Endothelial cell of umbilical vein (primary cell): ENCODE measurements at regions not wholly inside any gene's neighbourhood (a gene's known extent, or its start where the extent isn't known, plus 50 kb on each side); places are given as distances from the start of the nearest gene placed in this dataset.

Experiments used
- BruUV-seq: library from RNA; stranded (reverse); fragments of 400-500 nt; replicated peaks from 2 replicates; lab custom pipeline; 2021; lab: Mats Ljungman, UMichigan
- CTCF ChIA-PET: fragments of 300-600, 350-600 bp; sonication (Branson Sonifier 250); formaldehyde crosslinking; loops from one replicate; lab custom pipeline; 2021; ENCODE audit warnings: antibody characterized with exemption, inconsistent platforms; lab: Charles Lee
- POLR2A ChIA-PET: fragments of 300-600, 350-600 bp; sonication (Branson Sonifier 250); formaldehyde crosslinking; loops from one replicate; lab custom pipeline; 2021; ENCODE audit warnings: antibody characterized with exemption, inconsistent platforms; lab: Charles Lee
- DNase-seq: peaks from one replicate; pipeline ENCODE4 v3.0.0-alpha.2; 2011; ENCODE audit warnings: low read depth, low spot score
- FAIRE-seq: peaks from 2 replicates; lab custom pipeline; 2011; peaks lifted over from hg19 to GRCh38; lab: Jason Lieb, UNC
- H2AFZ ChIP-seq: 2 replicates; pipeline ENCODE4 v1.6.0; 2012; ENCODE audit warnings: low read depth, low read length, control low read depth, inconsistent platforms
- H3K27ac ChIP-seq: 2 replicates; pipeline ENCODE4 v1.5.1; 2011; ENCODE audit warnings: low read depth, mild to moderate bottlenecking, control low read depth, low read length, moderate library complexity; ENCODE audit not compliant: insufficient read depth
- H3K27me3 ChIP-seq, 2 experiments: 2 replicates each; pipeline versions ENCODE4 v1.6.0 to v1.6.1; 2011; ENCODE audit warnings: low read length in 2 of 2, mixed read lengths in 1 of 2; ENCODE audit not compliant: control insufficient read depth in 2 of 2, insufficient read depth in 2 of 2
- H3K36me3 ChIP-seq, 2 experiments: 2 replicates in 1 of 2; 3 replicates in 1 of 2; pipeline ENCODE4 v1.5.1; 2011; ENCODE audit warnings: low read length in 2 of 2, mild to moderate bottlenecking in 1 of 2, moderate library complexity in 1 of 2; ENCODE audit not compliant: control insufficient read depth in 2 of 2, insufficient read depth in 2 of 2; ENCODE audit errors: extremely low read depth in 1 of 2
- H3K4me1 ChIP-seq: 3 replicates; pipeline ENCODE4 v1.5.1; 2011; ENCODE audit warnings: mild to moderate bottlenecking, low read length; ENCODE audit not compliant: control insufficient read depth, insufficient read depth; ENCODE audit errors: extremely low read depth
- H3K4me2 ChIP-seq: 2 replicates; pipeline ENCODE4 v1.6.1; 2011; ENCODE audit warnings: low read length, control low read depth, mixed read lengths; ENCODE audit not compliant: insufficient read depth
- H3K4me3 ChIP-seq, 3 experiments: fragments of 200-600 bp in 1 of 3; sonication (generic), shearing (Covaris generic) in 1 of 3; replicated peaks in 1 of 3; 2 replicates each; pipeline ENCODE4 v1.5.1; 2011 to 2016; ENCODE audit warnings: control low read depth in 3 of 3, low read length in 3 of 3, mild to moderate bottlenecking in 2 of 3, inconsistent platforms in 1 of 3, low read depth in 1 of 3, moderate library complexity in 1 of 3; ENCODE audit not compliant: insufficient read depth in 1 of 3
- H3K79me2 ChIP-seq: 2 replicates; pipeline ENCODE4 v1.6.0; 2012; ENCODE audit warnings: low read length, inconsistent platforms; ENCODE audit not compliant: control insufficient read depth, insufficient read depth
- H3K9ac ChIP-seq: replicated peaks from 2 replicates; pipeline ENCODE3; 2011; ENCODE audit warnings: low read length, control low read depth; ENCODE audit not compliant: insufficient read depth; ENCODE audit errors: extremely low read depth
- H3K9me1 ChIP-seq: replicated peaks from 3 replicates; pipeline ENCODE4 v1.6.0; 2011; ENCODE audit warnings: mild to moderate bottlenecking, low read length; ENCODE audit not compliant: control insufficient read depth, insufficient read depth; ENCODE audit errors: extremely low read depth
- H3K9me3 ChIP-seq: replicated peaks from 2 replicates; pipeline ENCODE4 v1.5.1; 2012; ENCODE audit warnings: low read length, inconsistent platforms; ENCODE audit not compliant: control insufficient read depth, insufficient read depth
- H4K20me1 ChIP-seq: replicated peaks from 2 replicates; pipeline ENCODE3; 2011; ENCODE audit warnings: mild to moderate bottlenecking, low read length; ENCODE audit not compliant: control insufficient read depth, insufficient read depth; ENCODE audit errors: extremely low read depth
- EZH2 ChIP-seq: IDR thresholded peaks from 2 replicates; pipeline ENCODE4 v1.6.1; 2012; ENCODE audit warnings: borderline replicate concordance, low read depth, mild to moderate bottlenecking, moderate library complexity, low read length, inconsistent platforms; ENCODE audit not compliant: severe bottlenecking
- FOS ChIP-seq: IDR thresholded peaks from 2 replicates; pipeline ENCODE4 v1.6.1; 2011; ENCODE audit warnings: mild to moderate bottlenecking, low read length, moderate library complexity, borderline replicate concordance; ENCODE audit not compliant: insufficient read depth
- GATA2 ChIP-seq: IDR thresholded peaks from 2 replicates; pipeline ENCODE4 v1.7.0; 2011; ENCODE audit warnings: low read depth, mild to moderate bottlenecking, moderate library complexity, mixed read lengths, low read length; ENCODE audit not compliant: insufficient read length, insufficient read depth
- JUN ChIP-seq: IDR thresholded peaks from 2 replicates; pipeline ENCODE4 v1.6.1; 2011; ENCODE audit warnings: borderline replicate concordance, low read depth; ENCODE audit not compliant: insufficient read length, insufficient read depth
- MAX ChIP-seq: IDR thresholded peaks from 2 replicates; pipeline ENCODE4 v1.6.1; 2011; ENCODE audit not compliant: insufficient read depth, insufficient read length
- MYC ChIP-seq: IDR thresholded peaks from one replicate; pipeline ENCODE4 v1.6.1; 2011; ENCODE audit warnings: mild to moderate bottlenecking, low read depth, low read length
- POLR2A ChIP-seq: IDR thresholded peaks from 2 replicates; pipeline ENCODE4 v1.6.1; 2012; ENCODE audit warnings: low read depth, mild to moderate bottlenecking, control low read depth, low read length
- POLR2AphosphoS5 ChIP-seq: IDR thresholded peaks from 2 replicates; pipeline ENCODE4 v1.6.1; 2012; ENCODE audit warnings: low read depth, mild to moderate bottlenecking, control low read depth, low read length, moderate library complexity; ENCODE audit not compliant: insufficient read depth
- dilution Hi-C: fragments of 300-500 bp; cut with MboI; formaldehyde crosslinking; loops from one replicate; pipeline ENCODE4 v1.15.0; 2019; ENCODE audit warnings: low sequenced_read_pairs; ENCODE audit not compliant: extremely low pct_ligation_motif_present
- intact Hi-C: fragments of 100-400 bp; cut with micrococcal nuclease; formaldehyde crosslinking; loops from one replicate; pipeline ENCODE4 v1.10.0; 2022
- TF ChIP-seq, protein P1 (sequence below), 2 donors: IDR thresholded peaks; 1 replicate in 1 of 2; 2 replicates in 1 of 2; pipeline ENCODE4 v1.5.1; 2011; ENCODE audit warnings: low read length in 2 of 2, mild to moderate bottlenecking in 2 of 2, moderate library complexity in 2 of 2, control low read depth in 1 of 2, inconsistent platforms in 1 of 2, low read depth in 1 of 2; ENCODE audit not compliant: insufficient read depth in 1 of 2; ENCODE audit errors: extremely low read depth in 1 of 2

- H3K4me2 ChIP-seq = no peak overlapping the region
- no peaks in the 10 kb centered on the region for H3K4me1 ChIP-seq
- H3K27me3 ChIP-seq = no peaks in the 10 kb centered on the region
- H4K20me1 ChIP-seq = no peaks in the 10 kb centered on the region
- no peaks in the 10 kb centered on the region for H3K36me3 ChIP-seq
- H3K4me3 ChIP-seq = no peak overlapping the region
- H2AFZ ChIP-seq = no peak overlapping the region
- no TSS peak for BruUV-seq
- TF ChIP-seq EZH2 (no peak), POLR2A (no peak), FOS (no peak), MYC (no peak), MAX (no peak), JUN (no peak), POLR2AphosphoS5 (no peak), GATA2 (no peak)
- TF ChIP-seq, protein P1, sequence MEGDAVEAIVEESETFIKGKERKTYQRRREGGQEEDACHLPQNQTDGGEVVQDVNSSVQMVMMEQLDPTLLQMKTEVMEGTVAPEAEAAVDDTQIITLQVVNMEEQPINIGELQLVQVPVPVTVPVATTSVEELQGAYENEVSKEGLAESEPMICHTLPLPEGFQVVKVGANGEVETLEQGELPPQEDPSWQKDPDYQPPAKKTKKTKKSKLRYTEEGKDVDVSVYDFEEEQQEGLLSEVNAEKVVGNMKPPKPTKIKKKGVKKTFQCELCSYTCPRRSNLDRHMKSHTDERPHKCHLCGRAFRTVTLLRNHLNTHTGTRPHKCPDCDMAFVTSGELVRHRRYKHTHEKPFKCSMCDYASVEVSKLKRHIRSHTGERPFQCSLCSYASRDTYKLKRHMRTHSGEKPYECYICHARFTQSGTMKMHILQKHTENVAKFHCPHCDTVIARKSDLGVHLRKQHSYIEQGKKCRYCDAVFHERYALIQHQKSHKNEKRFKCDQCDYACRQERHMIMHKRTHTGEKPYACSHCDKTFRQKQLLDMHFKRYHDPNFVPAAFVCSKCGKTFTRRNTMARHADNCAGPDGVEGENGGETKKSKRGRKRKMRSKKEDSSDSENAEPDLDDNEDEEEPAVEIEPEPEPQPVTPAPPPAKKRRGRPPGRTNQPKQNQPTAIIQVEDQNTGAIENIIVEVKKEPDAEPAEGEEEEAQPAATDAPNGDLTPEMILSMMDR (IDR thresholded peaks at IDR 0.05; ENCODE audit: extremely low read depth in 1 of 2, insufficient read depth in 1 of 2, low read depth in 1 of 2, low read length in 2 of 2) = no peak
- H3K79me2 ChIP-seq = no peaks in the 10 kb centered on the region
- CTCF ChIA-PET = no interaction called here
- dilution Hi-C loops (no loop called here), intact Hi-C loops (no loop called here)
- no peaks in the 10 kb centered on the region for H3K9me3 ChIP-seq
- H3K9ac ChIP-seq = no peak overlapping the region
- DNase-seq (no peak), FAIRE-seq (no peak)
- POLR2A ChIA-PET = no interaction called here
- no peak overlapping the region for H3K27ac ChIP-seq
- no peaks in the 10 kb centered on the region for H3K9me1 ChIP-seq
These were observed 104.2 kb upstream of the PROX1 start for GRCh38 chr1:213883618-213884017.
